Endothelial cell of umbilical vein (primary cell): ENCODE measurements at regions not wholly inside any gene's neighbourhood (a gene's known extent, or its start where the extent isn't known, plus 50 kb on each side); places are given as distances from the start of the nearest gene placed in this dataset.

Experiments used
- BruUV-seq: library from RNA; stranded (reverse); fragments of 400-500 nt; replicated peaks from 2 replicates; lab custom pipeline; 2021; lab: Mats Ljungman, UMichigan
- CTCF ChIA-PET: fragments of 300-600, 350-600 bp; sonication (Branson Sonifier 250); formaldehyde crosslinking; loops from one replicate; lab custom pipeline; 2021; ENCODE audit warnings: antibody characterized with exemption, inconsistent platforms; lab: Charles Lee
- POLR2A ChIA-PET: fragments of 300-600, 350-600 bp; sonication (Branson Sonifier 250); formaldehyde crosslinking; loops from one replicate; lab custom pipeline; 2021; ENCODE audit warnings: antibody characterized with exemption, inconsistent platforms; lab: Charles Lee
- DNase-seq: peaks from one replicate; pipeline ENCODE4 v3.0.0-alpha.2; 2011; ENCODE audit warnings: low read depth, low spot score
- FAIRE-seq: peaks from 2 replicates; lab custom pipeline; 2011; peaks lifted over from hg19 to GRCh38; lab: Jason Lieb, UNC
- H2AFZ ChIP-seq: 2 replicates; pipeline ENCODE4 v1.6.0; 2012; ENCODE audit warnings: low read depth, low read length, control low read depth, inconsistent platforms
- H3K27ac ChIP-seq: 2 replicates; pipeline ENCODE4 v1.5.1; 2011; ENCODE audit warnings: low read depth, mild to moderate bottlenecking, control low read depth, low read length, moderate library complexity; ENCODE audit not compliant: insufficient read depth
- H3K27me3 ChIP-seq, 2 experiments: 2 replicates each; pipeline versions ENCODE4 v1.6.0 to v1.6.1; 2011; ENCODE audit warnings: low read length in 2 of 2, mixed read lengths in 1 of 2; ENCODE audit not compliant: control insufficient read depth in 2 of 2, insufficient read depth in 2 of 2
- H3K36me3 ChIP-seq, 2 experiments: 2 replicates in 1 of 2; 3 replicates in 1 of 2; pipeline ENCODE4 v1.5.1; 2011; ENCODE audit warnings: low read length in 2 of 2, mild to moderate bottlenecking in 1 of 2, moderate library complexity in 1 of 2; ENCODE audit not compliant: control insufficient read depth in 2 of 2, insufficient read depth in 2 of 2; ENCODE audit errors: extremely low read depth in 1 of 2
- H3K4me1 ChIP-seq: 3 replicates; pipeline ENCODE4 v1.5.1; 2011; ENCODE audit warnings: mild to moderate bottlenecking, low read length; ENCODE audit not compliant: control insufficient read depth, insufficient read depth; ENCODE audit errors: extremely low read depth
- H3K4me2 ChIP-seq: 2 replicates; pipeline ENCODE4 v1.6.1; 2011; ENCODE audit warnings: low read length, control low read depth, mixed read lengths; ENCODE audit not compliant: insufficient read depth
- H3K4me3 ChIP-seq, 3 experiments: fragments of 200-600 bp in 1 of 3; sonication (generic), shearing (Covaris generic) in 1 of 3; replicated peaks in 1 of 3; 2 replicates each; pipeline ENCODE4 v1.5.1; 2011 to 2016; ENCODE audit warnings: control low read depth in 3 of 3, low read length in 3 of 3, mild to moderate bottlenecking in 2 of 3, inconsistent platforms in 1 of 3, low read depth in 1 of 3, moderate library complexity in 1 of 3; ENCODE audit not compliant: insufficient read depth in 1 of 3
- H3K79me2 ChIP-seq: 2 replicates; pipeline ENCODE4 v1.6.0; 2012; ENCODE audit warnings: low read length, inconsistent platforms; ENCODE audit not compliant: control insufficient read depth, insufficient read depth
- H3K9ac ChIP-seq: replicated peaks from 2 replicates; pipeline ENCODE3; 2011; ENCODE audit warnings: low read length, control low read depth; ENCODE audit not compliant: insufficient read depth; ENCODE audit errors: extremely low read depth
- H3K9me1 ChIP-seq: replicated peaks from 3 replicates; pipeline ENCODE4 v1.6.0; 2011; ENCODE audit warnings: mild to moderate bottlenecking, low read length; ENCODE audit not compliant: control insufficient read depth, insufficient read depth; ENCODE audit errors: extremely low read depth
- H3K9me3 ChIP-seq: replicated peaks from 2 replicates; pipeline ENCODE4 v1.5.1; 2012; ENCODE audit warnings: low read length, inconsistent platforms; ENCODE audit not compliant: control insufficient read depth, insufficient read depth
- H4K20me1 ChIP-seq: replicated peaks from 2 replicates; pipeline ENCODE3; 2011; ENCODE audit warnings: mild to moderate bottlenecking, low read length; ENCODE audit not compliant: control insufficient read depth, insufficient read depth; ENCODE audit errors: extremely low read depth
- EZH2 ChIP-seq: IDR thresholded peaks from 2 replicates; pipeline ENCODE4 v1.6.1; 2012; ENCODE audit warnings: borderline replicate concordance, low read depth, mild to moderate bottlenecking, moderate library complexity, low read length, inconsistent platforms; ENCODE audit not compliant: severe bottlenecking
- FOS ChIP-seq: IDR thresholded peaks from 2 replicates; pipeline ENCODE4 v1.6.1; 2011; ENCODE audit warnings: mild to moderate bottlenecking, low read length, moderate library complexity, borderline replicate concordance; ENCODE audit not compliant: insufficient read depth
- GATA2 ChIP-seq: IDR thresholded peaks from 2 replicates; pipeline ENCODE4 v1.7.0; 2011; ENCODE audit warnings: low read depth, mild to moderate bottlenecking, moderate library complexity, mixed read lengths, low read length; ENCODE audit not compliant: insufficient read length, insufficient read depth
- JUN ChIP-seq: IDR thresholded peaks from 2 replicates; pipeline ENCODE4 v1.6.1; 2011; ENCODE audit warnings: borderline replicate concordance, low read depth; ENCODE audit not compliant: insufficient read length, insufficient read depth
- MYC ChIP-seq: IDR thresholded peaks from one replicate; pipeline ENCODE4 v1.6.1; 2011; ENCODE audit warnings: mild to moderate bottlenecking, low read depth, low read length
- POLR2A ChIP-seq: IDR thresholded peaks from 2 replicates; pipeline ENCODE4 v1.6.1; 2012; ENCODE audit warnings: low read depth, mild to moderate bottlenecking, control low read depth, low read length
- POLR2AphosphoS5 ChIP-seq: IDR thresholded peaks from 2 replicates; pipeline ENCODE4 v1.6.1; 2012; ENCODE audit warnings: low read depth, mild to moderate bottlenecking, control low read depth, low read length, moderate library complexity; ENCODE audit not compliant: insufficient read depth
- dilution Hi-C: fragments of 300-500 bp; cut with MboI; formaldehyde crosslinking; loops from one replicate; pipeline ENCODE4 v1.15.0; 2019; ENCODE audit warnings: low sequenced_read_pairs; ENCODE audit not compliant: extremely low pct_ligation_motif_present
- intact Hi-C: fragments of 100-400 bp; cut with micrococcal nuclease; formaldehyde crosslinking; loops from one replicate; pipeline ENCODE4 v1.10.0; 2022
- TF ChIP-seq, protein P1 (sequence below): IDR thresholded peaks from 2 replicates; pipeline ENCODE4 v1.6.1; 2011; ENCODE audit not compliant: insufficient read depth, insufficient read length
- TF ChIP-seq, protein P2 (sequence below), 2 donors: IDR thresholded peaks; 1 replicate in 1 of 2; 2 replicates in 1 of 2; pipeline ENCODE4 v1.5.1; 2011; ENCODE audit warnings: low read length in 2 of 2, mild to moderate bottlenecking in 2 of 2, moderate library complexity in 2 of 2, control low read depth in 1 of 2, inconsistent platforms in 1 of 2, low read depth in 1 of 2; ENCODE audit not compliant: insufficient read depth in 1 of 2; ENCODE audit errors: extremely low read depth in 1 of 2

DNA sequence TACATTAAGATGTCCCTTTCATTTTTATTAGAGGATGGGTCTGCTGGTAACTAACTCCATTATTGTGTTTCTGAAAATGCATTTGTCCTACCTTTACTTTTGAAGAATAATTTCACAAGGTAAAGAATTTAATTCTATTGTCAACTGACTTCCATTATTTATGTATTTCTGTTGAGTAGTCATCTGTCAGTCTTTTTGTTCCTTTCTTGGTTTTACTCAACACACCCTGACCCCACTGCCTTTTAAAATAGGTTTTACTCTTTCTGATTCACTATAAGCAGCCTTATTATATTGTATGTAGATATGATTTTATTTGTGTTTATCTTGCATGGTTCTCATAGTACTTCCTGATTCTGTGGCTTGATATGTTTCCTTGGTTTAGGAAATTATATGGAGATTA lies 237.5 kb downstream of the TGFB2 start:
- H3K9me3 ChIP-seq = no peaks in the 10 kb centered on the region
- no peaks in the 10 kb centered on the region for H3K79me2 ChIP-seq
- TF ChIP-seq, protein P1, sequence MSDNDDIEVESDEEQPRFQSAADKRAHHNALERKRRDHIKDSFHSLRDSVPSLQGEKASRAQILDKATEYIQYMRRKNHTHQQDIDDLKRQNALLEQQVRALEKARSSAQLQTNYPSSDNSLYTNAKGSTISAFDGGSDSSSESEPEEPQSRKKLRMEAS = no peak
- TF ChIP-seq JUN (no peak), GATA2 (no peak), MYC (no peak), EZH2 (no peak), POLR2AphosphoS5 (no peak), FOS (no peak), POLR2A (no peak)
- TF ChIP-seq, protein P2, sequence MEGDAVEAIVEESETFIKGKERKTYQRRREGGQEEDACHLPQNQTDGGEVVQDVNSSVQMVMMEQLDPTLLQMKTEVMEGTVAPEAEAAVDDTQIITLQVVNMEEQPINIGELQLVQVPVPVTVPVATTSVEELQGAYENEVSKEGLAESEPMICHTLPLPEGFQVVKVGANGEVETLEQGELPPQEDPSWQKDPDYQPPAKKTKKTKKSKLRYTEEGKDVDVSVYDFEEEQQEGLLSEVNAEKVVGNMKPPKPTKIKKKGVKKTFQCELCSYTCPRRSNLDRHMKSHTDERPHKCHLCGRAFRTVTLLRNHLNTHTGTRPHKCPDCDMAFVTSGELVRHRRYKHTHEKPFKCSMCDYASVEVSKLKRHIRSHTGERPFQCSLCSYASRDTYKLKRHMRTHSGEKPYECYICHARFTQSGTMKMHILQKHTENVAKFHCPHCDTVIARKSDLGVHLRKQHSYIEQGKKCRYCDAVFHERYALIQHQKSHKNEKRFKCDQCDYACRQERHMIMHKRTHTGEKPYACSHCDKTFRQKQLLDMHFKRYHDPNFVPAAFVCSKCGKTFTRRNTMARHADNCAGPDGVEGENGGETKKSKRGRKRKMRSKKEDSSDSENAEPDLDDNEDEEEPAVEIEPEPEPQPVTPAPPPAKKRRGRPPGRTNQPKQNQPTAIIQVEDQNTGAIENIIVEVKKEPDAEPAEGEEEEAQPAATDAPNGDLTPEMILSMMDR (IDR thresholded peaks at IDR 0.05; ENCODE audit: extremely low read depth in 1 of 2, insufficient read depth in 1 of 2, low read depth in 1 of 2, low read length in 2 of 2) = no peak
- no peaks in the 10 kb centered on the region for H3K9me1 ChIP-seq
- no TSS peak for BruUV-seq
- no peaks in the 10 kb centered on the region for H4K20me1 ChIP-seq
- no peak overlapping the region for H3K9ac ChIP-seq
- ChIA-PET CTCF (no interaction called here), POLR2A (no interaction called here)
- no peak overlapping the region for H3K4me2 ChIP-seq
- no peak overlapping the region for H3K4me3 ChIP-seq
- H3K27me3 ChIP-seq = no peaks in the 10 kb centered on the region
- H3K27ac ChIP-seq = no peak overlapping the region
- dilution Hi-C loops (no loop called here), intact Hi-C loops (no loop called here)
- no peak for FAIRE-seq
- H3K36me3 ChIP-seq = no peaks in the 10 kb centered on the region
- no peak overlapping the region for H2AFZ ChIP-seq
- H3K4me1 ChIP-seq = peaks cover 14% of the 10 kb centered on the region
- DNase-seq = no peak
